Adrenal gland (tissue), 9 donors: ENCODE measurements at regions not wholly inside any gene's neighbourhood (a gene's known extent, or its start where the extent isn't known, plus 50 kb on each side); places are given as distances from the start of the nearest gene placed in this dataset.

ENCODE experiments used
- DNase-seq, 7 donors: peaks; one replicate each; pipeline ENCODE4 v3.0.0-alpha.2; 2019 to 2020
- H3K27ac ChIP-seq, 5 donors: fragments of 200-600 bp; sonication (generic) in 4 of 5; 1 replicate in 3 of 5; 2 replicates in 2 of 5; pipeline versions ENCODE4 v1.5.1 to v1.8.0; 2016 to 2020; ENCODE audit warnings: mild to moderate bottlenecking in 1 of 5
- H3K27me3 ChIP-seq: fragments of 200-600 bp; 2 replicates; pipeline ENCODE4 v1.8.0; 2021
- H3K36me3 ChIP-seq, 2 donors: fragments of 200-600 bp; replicated peaks in 1 of 2; 1 replicate in 1 of 2; 2 replicates in 1 of 2; pipeline versions ENCODE4 v1.5.1 to v1.8.0; 2018 to 2022
- H3K4me1 ChIP-seq, 2 donors: fragments of 200-600 bp; replicated peaks in 1 of 2; 1 replicate in 1 of 2; 2 replicates in 1 of 2; pipeline versions ENCODE4 v1.5.1 to v1.8.0; 2018 to 2021
- H3K4me3 ChIP-seq, 4 donors: fragments of 200-600 bp; sonication (generic) in 3 of 4; one replicate each; pipeline ENCODE4 v1.5.1; 2016 to 2018
- H3K9me3 ChIP-seq, 3 donors: fragments of 200-600 bp; sonication (generic) in 1 of 3; replicated peaks in 1 of 3; 1 replicate in 2 of 3; 2 replicates in 1 of 3; pipeline versions ENCODE4 v1.5.1 to v1.8.0; 2016 to 2021
- CTCF ChIP-seq, 6 experiments: fragments of 450-650 bp in 4 of 6; fragments of 200-600 bp in 2 of 6; sonication (generic) in 1 of 6; IDR thresholded peaks; 1 replicate in 5 of 6; 2 replicates in 1 of 6; pipeline versions ENCODE4 v1.5.1 to v1.8.0; 2016 to 2021; ENCODE audit warnings: antibody characterized with exemption in 6 of 6, mild to moderate bottlenecking in 2 of 6, moderate library complexity in 1 of 6
- POLR2A ChIP-seq, 2 donors: fragments of 450-650 bp; IDR thresholded peaks; one replicate each; pipeline ENCODE4 v1.6.1; 2017; ENCODE audit warnings: antibody characterized with exemption in 2 of 2, mild to moderate bottlenecking in 2 of 2, moderate library complexity in 1 of 2
- WGBS, 4 donors: extraction: QIAGEN DNeasy Blood & Tissue Kit in 2 of 4; methylation state at CpG; one replicate each; pipeline versions ENCODE4 v1.1.5 to v1.1.7; 2013 to 2017; 5-methylcytosine and 5-hydroxymethylcytosine counted together
- intact Hi-C, 2 donors: fragments of 100-400 bp; cut with DNase I; formaldehyde crosslinking; loops; one replicate each; pipeline versions ENCODE4 v1.14.1 to v1.15.0; 2022 to 2023
- donor health status: healthy with polysubstance abuse.
- donor health status: Bipolar disorder and iron deficiency.
- donor health status: DM: yes; HTN: yes; CAD: no.
- donor health status: DM: no; HTN: no; CAD: no.
- donor health status: DM: no; HTN: no; CAD: no.

GRCh38 chr9:84598921-84599636, 70.5 kb upstream of the NTRK2 start:
- no peak overlapping the region for H3K4me3 ChIP-seq
- 73 to 78% (median 76%) methylated on average over 6 of the region's 6 CpGs for WGBS, 4 donors
- intact Hi-C loops, result no loop called here
- no peak for DNase-seq
- H3K4me1 ChIP-seq, result no peaks in the 10 kb centered on the region
- H3K36me3 ChIP-seq, result no peaks in the 10 kb centered on the region
- no peak overlapping the region for H3K27ac ChIP-seq
- H3K27me3 ChIP-seq, result no peaks in the 10 kb centered on the region
- TF ChIP-seq POLR2A (IDR thresholded peaks at IDR 0.05) (no peak), CTCF (IDR thresholded peaks at IDR 0.05) (no peak)
- H3K9me3 ChIP-seq, result no peaks in the 10 kb centered on the region

GRCh38 chr9:84600739-84601138, 68.8 kb upstream of the NTRK2 start:
- 49 to 58% (median 56%) methylated on average over 4 of the region's 4 CpGs for WGBS, 4 donors

GRCh38 chr9:84604223-84604622, 65.3 kb upstream of the NTRK2 start:
- DNase-seq, result no peak
- intact Hi-C loops, result no loop called here
- Histone ChIP-seq H3K27me3 (no peaks in the 10 kb centered on the region), H3K27ac (no peak overlapping the region), H3K4me1 (no peaks in the 10 kb centered on the region), H3K4me3 (no peak overlapping the region), H3K9me3 (no peaks in the 10 kb centered on the region), H3K36me3 (no peaks in the 10 kb centered on the region)
- no peak for TF ChIP-seq POLR2A (IDR thresholded peaks at IDR 0.05)
- no peak for TF ChIP-seq CTCF (IDR thresholded peaks at IDR 0.05)

More at GRCh38 chr9:84600739-84601138, 68.8 kb upstream of the NTRK2 start:
- H3K27me3 ChIP-seq, result no peaks in the 10 kb centered on the region
- TF ChIP-seq CTCF (IDR thresholded peaks at IDR 0.05) (no peak), POLR2A (IDR thresholded peaks at IDR 0.05) (no peak)
- no peaks in the 10 kb centered on the region for H3K36me3 ChIP-seq
- no peak for DNase-seq
- H3K9me3 ChIP-seq, result no peaks in the 10 kb centered on the region
- H3K4me1 ChIP-seq, result no peaks in the 10 kb centered on the region
- intact Hi-C loops, result no loop called here
- no peak overlapping the region for H3K4me3 ChIP-seq
- H3K27ac ChIP-seq, result no peak overlapping the region

- intact Hi-C loops, result no loop called here
- DNase-seq, result no peak
- TF ChIP-seq POLR2A (IDR thresholded peaks at IDR 0.05) (no peak), CTCF (IDR thresholded peaks at IDR 0.05) (no peak)
Observed at GRCh38 chr9:84609779-84610178, 59.8 kb upstream of the NTRK2 start.

More at GRCh38 chr9:84609779-84610178, 59.8 kb upstream of the NTRK2 start:
- Histone ChIP-seq H3K36me3 (no peaks in the 10 kb centered on the region), H3K27ac (no peak overlapping the region), H3K4me1 (no peaks in the 10 kb centered on the region), H3K27me3 (no peaks in the 10 kb centered on the region), H3K4me3 (no peak overlapping the region), H3K9me3 (no peaks in the 10 kb centered on the region)
